HL-60 (cell line): ENCODE measurements at regions not wholly inside any gene's neighbourhood (a gene's known extent, or its start where the extent isn't known, plus 50 kb on each side); places are given as distances from the start of the nearest gene placed in this dataset.

Experiments used
- DNase-seq, 2 experiments: peaks; one replicate each; pipeline ENCODE4 v3.0.0-alpha.2; 2010 to 2020; ENCODE audit warnings: low read depth in 1 of 2, low spot score in 1 of 2
- H3K27ac ChIP-seq: fragments of 250-450 bp; sonication (Bioruptor Pico); replicated peaks from 2 replicates; pipeline ENCODE4 v1.5.1; 2020; ENCODE audit warnings: mild to moderate bottlenecking, moderate library complexity
- H3K27me3 ChIP-seq: fragments of 250-450 bp; sonication (Bioruptor Pico); 2 replicates; pipeline ENCODE4 v1.5.1; 2021; ENCODE audit warnings: mild to moderate bottlenecking, moderate library complexity; ENCODE audit not compliant: insufficient read depth, poor library complexity, severe bottlenecking
- H3K4me3 ChIP-seq: replicated peaks from 2 replicates; pipeline ENCODE4 v1.5.1; 2011; ENCODE audit warnings: mild to moderate bottlenecking, control low read depth, low read length; ENCODE audit not compliant: insufficient read depth
- GABPA ChIP-seq: IDR thresholded peaks from 2 replicates; pipeline ENCODE4 v1.6.1; 2012; ENCODE audit warnings: low read depth
- POLR2AphosphoS5 ChIP-seq: IDR thresholded peaks from 2 replicates; pipeline ENCODE4 v1.6.1; 2012; ENCODE audit warnings: low read depth
- SPI1 ChIP-seq: IDR thresholded peaks from 2 replicates; pipeline ENCODE4 v1.6.1; 2012; ENCODE audit warnings: low read depth, mild to moderate bottlenecking, borderline replicate concordance
- TF ChIP-seq, protein P1 (sequence below): IDR thresholded peaks from one replicate; pipeline ENCODE4 v1.5.1; 2011; ENCODE audit warnings: low read length, control low read depth, inconsistent platforms; ENCODE audit not compliant: insufficient read depth
- TF ChIP-seq, protein P2 (sequence below): IDR thresholded peaks from 2 replicates; pipeline ENCODE4 v1.6.1; 2012; ENCODE audit warnings: low read depth; ENCODE audit not compliant: insufficient replicate concordance

DNA sequence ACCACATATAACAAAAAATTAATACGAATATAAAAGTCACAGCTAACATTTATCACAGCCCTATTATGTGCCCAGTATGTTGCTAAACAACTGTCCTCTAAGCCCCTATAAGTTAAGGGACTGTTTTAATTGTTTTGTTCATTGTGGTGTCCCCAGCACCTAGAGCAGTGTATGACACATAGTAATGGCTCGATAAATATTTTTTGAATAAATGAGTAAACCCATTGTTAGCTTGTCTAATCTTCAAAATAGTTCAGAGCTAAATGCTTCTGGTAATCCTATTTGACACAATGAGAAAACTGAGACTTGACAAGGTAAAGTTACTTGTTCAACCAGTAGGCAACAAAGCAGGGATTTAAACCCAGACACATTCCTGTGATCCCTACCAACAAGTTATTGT lies 78.4 kb upstream of the NEUROD6 start:
- TF ChIP-seq, protein P1, sequence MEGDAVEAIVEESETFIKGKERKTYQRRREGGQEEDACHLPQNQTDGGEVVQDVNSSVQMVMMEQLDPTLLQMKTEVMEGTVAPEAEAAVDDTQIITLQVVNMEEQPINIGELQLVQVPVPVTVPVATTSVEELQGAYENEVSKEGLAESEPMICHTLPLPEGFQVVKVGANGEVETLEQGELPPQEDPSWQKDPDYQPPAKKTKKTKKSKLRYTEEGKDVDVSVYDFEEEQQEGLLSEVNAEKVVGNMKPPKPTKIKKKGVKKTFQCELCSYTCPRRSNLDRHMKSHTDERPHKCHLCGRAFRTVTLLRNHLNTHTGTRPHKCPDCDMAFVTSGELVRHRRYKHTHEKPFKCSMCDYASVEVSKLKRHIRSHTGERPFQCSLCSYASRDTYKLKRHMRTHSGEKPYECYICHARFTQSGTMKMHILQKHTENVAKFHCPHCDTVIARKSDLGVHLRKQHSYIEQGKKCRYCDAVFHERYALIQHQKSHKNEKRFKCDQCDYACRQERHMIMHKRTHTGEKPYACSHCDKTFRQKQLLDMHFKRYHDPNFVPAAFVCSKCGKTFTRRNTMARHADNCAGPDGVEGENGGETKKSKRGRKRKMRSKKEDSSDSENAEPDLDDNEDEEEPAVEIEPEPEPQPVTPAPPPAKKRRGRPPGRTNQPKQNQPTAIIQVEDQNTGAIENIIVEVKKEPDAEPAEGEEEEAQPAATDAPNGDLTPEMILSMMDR: no peak
- TF ChIP-seq GABPA (no peak), SPI1 (no peak), POLR2AphosphoS5 (no peak)
- DNase-seq: no peak
- H3K27me3 ChIP-seq: no peaks in the 10 kb centered on the region
- H3K27ac ChIP-seq: no peak overlapping the region
- H3K4me3 ChIP-seq: no peak overlapping the region

DNA sequence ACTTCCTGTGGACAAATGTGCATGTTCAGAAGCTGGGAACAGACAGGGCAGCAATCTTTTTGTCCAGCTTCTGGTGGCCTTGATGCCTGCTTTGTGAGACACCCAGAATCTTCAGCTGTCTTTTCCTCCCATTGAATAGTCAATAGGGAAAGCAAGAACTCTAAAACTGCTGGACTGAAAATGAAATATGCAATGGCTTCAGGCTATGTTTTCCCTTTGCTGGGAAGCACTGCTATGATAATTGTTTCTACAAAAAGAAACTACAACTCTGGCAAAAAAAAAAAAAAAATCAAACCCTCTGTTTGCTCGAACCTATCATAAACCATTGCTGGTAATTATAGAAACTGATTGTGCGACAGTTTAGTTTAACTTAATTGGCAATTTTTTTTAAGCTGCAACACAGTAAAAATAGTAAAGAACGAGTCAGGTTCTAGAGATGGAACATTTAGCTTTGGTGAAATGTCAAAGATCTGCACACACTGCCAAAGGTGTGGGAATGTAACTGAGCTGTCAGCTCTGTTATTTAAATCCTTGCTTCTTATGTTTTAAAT lies 79.1 kb upstream of the NEUROD6 start:
- no peak for DNase-seq
- TF ChIP-seq POLR2AphosphoS5: no peak
- no peak for TF ChIP-seq GABPA
- TF ChIP-seq, protein P2, sequence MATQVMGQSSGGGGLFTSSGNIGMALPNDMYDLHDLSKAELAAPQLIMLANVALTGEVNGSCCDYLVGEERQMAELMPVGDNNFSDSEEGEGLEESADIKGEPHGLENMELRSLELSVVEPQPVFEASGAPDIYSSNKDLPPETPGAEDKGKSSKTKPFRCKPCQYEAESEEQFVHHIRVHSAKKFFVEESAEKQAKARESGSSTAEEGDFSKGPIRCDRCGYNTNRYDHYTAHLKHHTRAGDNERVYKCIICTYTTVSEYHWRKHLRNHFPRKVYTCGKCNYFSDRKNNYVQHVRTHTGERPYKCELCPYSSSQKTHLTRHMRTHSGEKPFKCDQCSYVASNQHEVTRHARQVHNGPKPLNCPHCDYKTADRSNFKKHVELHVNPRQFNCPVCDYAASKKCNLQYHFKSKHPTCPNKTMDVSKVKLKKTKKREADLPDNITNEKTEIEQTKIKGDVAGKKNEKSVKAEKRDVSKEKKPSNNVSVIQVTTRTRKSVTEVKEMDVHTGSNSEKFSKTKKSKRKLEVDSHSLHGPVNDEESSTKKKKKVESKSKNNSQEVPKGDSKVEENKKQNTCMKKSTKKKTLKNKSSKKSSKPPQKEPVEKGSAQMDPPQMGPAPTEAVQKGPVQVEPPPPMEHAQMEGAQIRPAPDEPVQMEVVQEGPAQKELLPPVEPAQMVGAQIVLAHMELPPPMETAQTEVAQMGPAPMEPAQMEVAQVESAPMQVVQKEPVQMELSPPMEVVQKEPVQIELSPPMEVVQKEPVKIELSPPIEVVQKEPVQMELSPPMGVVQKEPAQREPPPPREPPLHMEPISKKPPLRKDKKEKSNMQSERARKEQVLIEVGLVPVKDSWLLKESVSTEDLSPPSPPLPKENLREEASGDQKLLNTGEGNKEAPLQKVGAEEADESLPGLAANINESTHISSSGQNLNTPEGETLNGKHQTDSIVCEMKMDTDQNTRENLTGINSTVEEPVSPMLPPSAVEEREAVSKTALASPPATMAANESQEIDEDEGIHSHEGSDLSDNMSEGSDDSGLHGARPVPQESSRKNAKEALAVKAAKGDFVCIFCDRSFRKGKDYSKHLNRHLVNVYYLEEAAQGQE: no peak
- TF ChIP-seq, protein P1: no peak
- TF ChIP-seq SPI1: no peak
- Histone ChIP-seq H3K27ac (no peak overlapping the region), H3K27me3 (no peaks in the 10 kb centered on the region), H3K4me3 (no peak overlapping the region)

DNA sequence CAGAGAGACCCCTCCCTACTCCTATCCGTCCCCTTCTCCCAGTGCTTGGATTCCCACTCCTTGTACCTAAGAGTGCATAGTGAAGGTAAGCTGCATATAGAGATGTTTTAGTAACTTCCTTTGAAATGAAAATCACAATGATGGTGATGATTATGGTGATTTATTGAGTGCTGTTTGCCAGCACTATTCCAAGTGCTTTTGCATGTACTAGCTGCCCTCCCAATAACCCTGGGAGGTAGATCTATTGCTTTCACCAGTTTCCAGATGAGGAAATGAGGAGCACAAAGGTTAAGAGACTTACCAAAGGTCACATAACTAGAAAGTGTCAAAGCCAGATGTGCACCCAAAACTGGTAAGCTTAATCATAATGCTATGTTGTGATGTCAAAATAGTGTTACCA lies 80.4 kb upstream of the NEUROD6 start:
- no peak for DNase-seq
- TF ChIP-seq, protein P1: no peak
- TF ChIP-seq SPI1 (no peak), GABPA (no peak), POLR2AphosphoS5 (no peak)
- TF ChIP-seq, protein P2: no peak
- Histone ChIP-seq H3K27ac (no peak overlapping the region), H3K27me3 (peaks cover 3% of the 10 kb centered on the region), H3K4me3 (no peak overlapping the region)

DNA sequence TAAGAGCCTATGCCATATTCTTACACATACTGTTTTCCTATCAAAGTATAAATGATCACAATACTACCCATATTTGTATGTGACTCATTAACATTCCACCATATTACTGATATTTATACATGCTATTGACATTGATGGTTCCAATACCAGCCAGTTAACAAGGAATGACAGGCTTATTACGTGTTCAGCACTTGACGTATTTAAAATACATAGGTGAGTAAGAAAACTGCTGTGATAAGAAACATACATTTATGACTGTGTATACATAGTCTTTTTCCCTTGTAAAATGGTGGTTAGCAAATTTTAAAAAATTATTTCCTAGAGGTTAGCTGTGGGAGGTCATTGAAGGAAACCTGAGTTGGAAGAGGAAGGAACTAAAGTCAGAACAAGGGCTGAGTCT lies 81.1 kb upstream of the NEUROD6 start:
- TF ChIP-seq, protein P2: no peak
- TF ChIP-seq GABPA (no peak), SPI1 (no peak), POLR2AphosphoS5 (no peak)
- TF ChIP-seq, protein P1: no peak
- H3K4me3 ChIP-seq: no peak overlapping the region
- peaks cover 3% of the 10 kb centered on the region for H3K27me3 ChIP-seq
- no peak overlapping the region for H3K27ac ChIP-seq
- no peak for DNase-seq
